Fibroblast of skin of back (primary cell): ENCODE measurements at regions not wholly inside any gene's neighbourhood (a gene's known extent, or its start where the extent isn't known, plus 50 kb on each side); places are given as distances from the start of the nearest gene placed in this dataset.
"Not testable (repeated sequence)": the region's sequence is repeated elsewhere in the genome, so short reads cannot be mapped to it uniquely, and the experiment has no call there.

Experiments
- DNase-seq: peaks from one replicate; pipeline ENCODE4 v3.0.0-alpha.2; 2013

DNA sequence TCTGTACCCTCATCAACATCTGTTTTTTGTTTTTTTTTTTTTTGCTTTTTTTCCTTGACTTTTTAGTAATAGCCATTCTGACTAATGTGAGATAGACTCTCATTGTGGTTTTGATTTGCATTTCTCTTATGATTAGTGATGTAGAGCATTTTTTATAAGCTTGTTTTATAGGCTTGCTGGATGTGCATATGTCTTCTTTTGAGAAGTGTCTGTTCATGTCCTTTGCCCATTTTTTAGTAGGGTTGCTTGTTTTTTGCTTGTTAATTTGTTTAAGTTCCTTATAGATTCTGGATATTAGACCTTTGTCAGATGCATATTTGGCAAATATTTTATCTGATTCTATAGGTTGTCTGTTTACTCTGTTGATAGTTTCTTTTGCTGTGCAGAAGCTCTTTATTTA is 53.5 kb upstream of the FAR1 start:
- not testable (repeated sequence) for DNase-seq

DNA sequence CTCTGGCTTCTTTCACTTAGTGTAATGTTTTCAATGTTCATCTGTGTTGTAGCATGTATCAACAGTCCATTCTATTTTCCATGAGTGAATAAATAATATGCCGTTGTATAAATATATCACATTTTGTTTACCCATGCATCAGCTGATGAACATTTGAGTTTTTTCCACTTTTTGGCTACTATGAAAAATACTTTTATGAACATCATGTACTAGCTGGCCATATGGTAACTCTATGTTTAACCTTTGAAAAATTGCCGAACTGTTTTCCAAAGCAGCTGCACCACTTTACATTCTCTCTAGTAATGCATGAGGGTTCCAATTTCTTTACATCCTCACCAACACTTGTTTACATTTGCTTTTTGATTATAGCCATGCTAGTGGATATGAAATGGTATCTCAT is 59.8 kb upstream of the FAR1 start:
- no peak for DNase-seq

DNA sequence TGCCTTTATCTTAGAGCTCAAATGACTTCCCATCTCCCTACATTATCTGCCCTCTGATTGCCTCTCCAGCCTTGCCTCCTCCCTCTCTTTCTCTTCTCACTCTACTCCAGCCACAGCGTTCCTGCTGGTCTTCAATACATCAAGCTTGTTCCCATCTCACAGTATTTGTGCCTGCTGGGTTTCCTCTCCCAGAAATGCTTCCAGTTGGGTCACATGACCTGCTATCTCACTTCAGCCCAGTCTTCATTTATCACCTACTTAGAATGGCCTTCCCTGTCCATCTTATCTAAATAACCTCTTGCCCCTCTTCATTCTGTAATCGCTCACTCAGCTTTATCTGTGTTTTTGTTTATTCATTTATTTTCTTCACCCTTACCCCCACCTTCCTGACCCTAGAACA is 61.8 kb upstream of the FAR1 start:
- no peak for DNase-seq

DNA sequence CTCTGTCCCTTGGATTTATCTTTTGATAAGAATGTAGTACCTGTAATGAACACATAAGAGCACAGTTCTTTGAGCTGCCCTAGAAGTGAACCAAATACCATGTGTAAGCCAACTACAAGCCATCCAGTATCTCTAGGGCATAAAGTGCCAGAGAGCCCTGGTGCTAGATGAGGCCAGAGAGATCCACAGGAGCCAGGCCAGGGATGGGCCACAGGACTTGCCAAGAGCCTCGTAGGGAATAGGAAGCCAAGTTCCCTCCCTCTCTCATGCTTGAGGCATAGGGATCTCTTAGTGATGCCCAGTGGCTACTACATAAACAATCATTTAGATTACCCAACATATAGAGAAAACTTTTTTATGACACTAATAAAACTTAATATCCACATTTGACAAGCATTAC is 64.8 kb upstream of the FAR1 start:
- no peak for DNase-seq

DNA sequence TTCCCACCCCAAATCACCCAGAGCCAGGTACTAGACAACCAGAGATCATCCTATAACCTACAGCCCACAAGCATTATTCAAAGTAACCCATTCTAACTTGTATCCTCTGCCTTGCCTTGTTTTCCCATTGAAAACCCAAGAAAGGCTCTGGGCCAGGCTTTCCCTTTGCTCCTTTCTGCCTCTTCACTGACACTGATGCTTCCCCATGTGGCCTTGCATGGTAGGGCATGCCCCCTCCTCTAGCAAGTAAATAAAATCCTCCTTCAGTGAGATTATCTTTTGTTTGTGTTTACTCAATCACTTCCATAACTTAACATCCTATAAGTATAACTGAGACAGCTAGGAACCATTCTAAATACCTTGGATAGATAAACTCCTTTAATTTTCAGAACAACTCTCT is 65.6 kb upstream of the FAR1 start:
- DNase-seq: no peak

DNA sequence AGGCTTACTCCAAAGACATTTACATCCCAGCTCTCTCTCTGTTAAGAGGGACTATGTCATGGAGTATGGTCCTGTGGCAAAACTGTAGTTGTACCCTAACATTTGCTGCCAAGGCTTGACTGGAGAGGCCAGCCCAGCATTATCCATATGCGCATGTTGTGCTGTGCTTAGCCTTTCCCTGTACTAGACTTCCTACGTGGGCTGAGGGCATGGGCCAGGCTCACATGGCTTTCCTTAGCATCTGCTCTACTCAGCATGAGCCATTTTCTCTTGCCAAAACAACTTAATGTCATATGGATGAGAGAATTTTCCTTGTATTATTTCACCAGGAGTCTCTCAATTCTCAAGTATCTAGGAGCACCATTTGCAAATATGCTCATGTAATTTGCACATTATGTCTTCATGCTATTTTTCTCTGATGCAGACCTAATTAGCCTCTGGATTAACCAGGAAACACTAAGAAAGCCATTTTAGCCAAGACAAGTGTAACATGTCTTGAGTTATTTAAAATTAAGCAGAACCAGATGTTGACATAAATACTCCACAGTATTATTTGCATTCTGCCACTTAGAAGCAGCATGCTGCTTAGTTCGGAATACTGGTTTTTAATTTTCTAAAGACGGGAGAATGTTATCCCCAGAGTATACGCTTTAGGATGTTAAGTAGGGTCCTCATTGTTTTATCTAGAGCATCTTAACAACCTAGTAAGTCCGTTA is 71.7 kb upstream of the FAR1 start:
- no peak for DNase-seq

DNA sequence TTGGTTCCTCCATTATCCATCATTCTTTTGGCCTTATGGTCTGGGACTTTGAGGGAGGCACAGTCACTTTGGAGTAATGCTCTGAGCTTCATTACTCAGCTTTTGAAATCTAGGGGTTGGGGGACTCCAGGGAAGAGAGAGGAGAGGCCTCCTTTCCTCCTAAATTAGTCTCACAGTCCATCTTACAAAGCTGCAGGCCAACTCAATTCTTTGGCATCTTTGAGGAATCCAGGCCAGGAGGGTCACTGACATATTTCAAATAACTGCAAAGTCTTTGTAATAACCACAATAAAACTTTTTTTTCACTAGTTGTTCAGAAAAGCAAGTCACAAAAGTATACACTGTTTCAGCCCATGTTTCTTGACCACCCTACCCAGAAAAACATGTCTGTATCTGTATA is 73.3 kb upstream of the FAR1 start:
- peak; percentile 80 for DNase-seq

DNA sequence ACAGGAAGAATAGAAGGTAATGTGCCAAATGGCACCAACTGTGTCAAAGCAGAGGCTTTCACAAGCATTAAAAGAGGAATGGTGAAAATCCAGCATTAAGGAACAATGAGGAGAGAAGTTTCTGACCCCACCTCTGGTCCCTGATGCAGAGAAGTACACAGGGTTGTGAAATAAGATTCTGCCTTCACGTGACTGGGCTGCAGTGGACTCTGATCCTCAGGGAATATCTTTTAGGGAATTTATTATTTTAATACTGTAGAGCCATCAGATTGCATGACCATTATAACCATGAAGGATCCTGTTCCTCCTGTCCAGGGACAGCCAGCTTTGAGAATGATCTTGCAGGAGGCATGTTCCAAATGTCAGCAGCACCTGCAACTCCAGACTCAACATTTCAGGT is 74.4 kb upstream of the FAR1 start:
- no peak for DNase-seq

DNA sequence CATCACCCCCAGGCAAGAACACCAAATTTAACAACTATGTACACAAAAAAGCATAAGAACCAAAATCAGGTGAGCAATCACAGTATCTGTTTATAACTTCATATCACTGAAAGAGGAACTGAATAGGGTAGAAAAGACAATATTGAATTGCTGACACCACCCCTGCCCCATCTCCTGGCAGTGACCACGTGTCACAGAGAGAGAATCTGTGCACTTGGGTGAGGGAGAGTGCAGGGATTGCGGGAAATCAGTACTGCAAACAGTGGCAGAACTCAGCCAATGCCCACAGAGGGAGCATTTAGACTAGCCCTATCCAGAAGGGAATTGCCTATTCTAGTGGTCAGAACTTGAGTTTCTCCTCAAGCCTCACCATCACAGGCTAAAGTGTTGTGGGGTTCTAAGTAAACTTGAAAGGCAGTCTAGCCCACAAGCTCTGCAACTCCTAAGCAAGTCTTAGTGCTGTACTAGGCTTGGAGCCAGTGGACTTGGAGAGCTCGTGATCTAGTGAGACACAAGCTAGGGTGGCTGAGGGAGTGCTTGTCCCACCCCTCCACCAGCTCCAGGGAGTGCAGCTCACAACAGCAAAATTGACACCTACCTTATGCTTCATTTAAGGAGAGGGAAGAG is 82.8 kb upstream of the PTH start:
- DNase-seq: no peak

DNA sequence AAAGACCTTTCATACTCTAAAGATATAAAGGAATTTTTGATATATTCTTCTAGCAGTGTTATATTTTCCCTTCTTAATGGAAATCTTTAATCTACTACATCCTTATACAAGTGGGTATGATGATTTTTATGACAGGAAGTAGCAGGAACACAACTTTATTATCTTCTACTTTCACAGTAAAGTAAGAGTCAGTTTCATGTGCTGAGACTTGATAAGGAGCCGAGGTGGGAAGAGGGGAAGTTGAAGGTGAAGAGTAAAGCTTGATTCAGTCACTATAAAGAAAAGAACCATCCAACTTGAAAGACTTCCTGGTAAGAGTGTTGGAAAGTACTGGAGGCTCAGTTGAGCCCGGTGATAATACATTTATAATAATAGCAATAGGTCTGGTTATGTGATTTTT is 82.1 kb upstream of the PTH start:
- no peak for DNase-seq

DNA sequence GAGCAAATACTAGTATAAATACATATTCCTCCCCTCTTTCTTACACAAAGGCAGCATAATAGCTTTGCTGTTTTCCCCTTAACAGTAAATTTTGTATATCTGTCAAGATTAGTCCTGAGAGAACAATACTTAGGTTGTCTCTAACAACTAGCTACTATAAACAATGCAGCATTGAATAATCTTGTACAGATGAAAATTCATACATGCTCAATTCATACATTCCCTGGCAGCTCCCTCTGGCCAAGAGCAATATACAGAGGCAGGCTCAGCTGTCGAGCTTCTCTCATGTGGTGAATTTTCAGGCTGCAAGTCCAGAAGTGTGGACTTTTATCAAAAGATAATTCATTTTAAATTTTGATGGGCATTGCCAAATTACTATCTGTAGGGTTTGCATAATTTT is 81.2 kb upstream of the PTH start:
- no peak for DNase-seq

DNA sequence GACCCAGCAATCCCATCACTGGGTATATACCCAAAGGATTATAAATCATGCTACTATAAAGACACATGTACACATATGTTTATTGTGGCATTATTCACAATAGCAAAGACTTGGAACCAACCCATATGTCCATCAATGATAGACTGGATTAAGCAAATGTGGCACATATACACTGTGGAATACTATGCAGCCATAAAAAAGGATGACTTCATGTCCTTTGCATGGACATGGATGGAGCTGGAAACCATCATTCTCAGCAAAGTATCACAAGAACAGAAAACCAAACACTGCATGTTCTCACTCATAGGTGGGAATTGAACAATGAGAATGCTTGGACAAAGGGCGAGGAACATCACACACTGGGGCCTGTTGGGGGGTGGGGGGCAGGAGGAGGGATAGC is 79.6 kb upstream of the PTH start:
- not testable (repeated sequence) for DNase-seq

DNA sequence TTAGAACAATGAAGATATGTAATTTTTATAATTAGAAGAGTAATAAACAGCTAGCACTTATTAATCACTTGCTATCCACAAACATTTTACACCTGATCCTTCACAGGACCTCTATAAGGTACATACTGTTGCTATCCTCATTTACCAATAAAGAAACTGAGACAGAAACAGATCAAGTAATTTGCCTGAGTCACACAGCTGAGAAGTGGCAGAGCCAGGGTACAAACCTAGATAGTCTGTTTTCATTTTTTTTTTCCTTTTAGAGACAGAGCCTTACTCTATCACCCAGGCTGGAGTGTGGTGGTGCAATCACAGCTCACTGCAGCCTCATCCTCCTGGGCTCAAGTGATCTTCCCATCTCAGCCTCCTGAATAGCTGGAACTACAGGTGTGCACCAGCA is 71.8 kb upstream of the PTH start:
- DNase-seq: no peak

DNA sequence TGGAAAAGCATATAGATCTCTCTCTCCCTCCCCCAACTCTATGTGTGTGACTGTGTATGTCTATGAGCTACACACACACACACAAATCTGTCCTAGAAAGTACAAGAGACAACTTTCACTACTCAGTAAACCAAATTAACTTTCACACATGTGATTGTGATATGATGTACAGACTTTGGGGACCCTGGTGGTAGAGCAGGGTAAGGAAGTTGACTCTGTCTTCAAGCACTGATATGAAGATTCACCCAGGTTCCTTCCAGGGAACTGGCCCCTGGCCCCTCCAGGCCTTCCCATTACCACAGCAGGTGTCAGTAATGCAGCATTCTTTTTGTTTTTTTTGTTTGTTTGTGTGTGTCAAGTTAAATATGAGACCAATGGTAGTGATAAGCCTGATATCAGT is 66.1 kb upstream of the PTH start:
- DNase-seq: no peak

DNA sequence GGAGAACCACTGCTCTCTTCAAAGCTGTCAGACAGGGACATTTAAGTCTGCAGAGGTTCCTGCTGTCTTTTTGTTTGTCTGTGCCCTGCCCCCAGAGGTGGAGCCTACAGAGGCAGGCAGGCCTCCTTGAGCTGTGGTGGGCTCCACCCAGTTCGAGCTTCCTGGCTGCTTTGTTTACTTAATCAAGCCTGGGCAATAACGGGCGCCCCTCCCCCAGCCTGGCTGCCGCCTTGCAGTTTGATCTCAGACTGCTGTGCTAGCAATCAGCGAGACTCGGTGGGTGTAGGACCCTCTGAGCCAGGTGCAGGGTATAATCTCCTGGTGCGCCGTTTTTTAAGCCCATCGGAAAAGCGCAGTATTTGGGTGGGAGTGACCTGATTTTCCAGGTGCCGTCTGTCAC is 64.5 kb upstream of the PTH start:
- DNase-seq: not testable (repeated sequence)

DNA sequence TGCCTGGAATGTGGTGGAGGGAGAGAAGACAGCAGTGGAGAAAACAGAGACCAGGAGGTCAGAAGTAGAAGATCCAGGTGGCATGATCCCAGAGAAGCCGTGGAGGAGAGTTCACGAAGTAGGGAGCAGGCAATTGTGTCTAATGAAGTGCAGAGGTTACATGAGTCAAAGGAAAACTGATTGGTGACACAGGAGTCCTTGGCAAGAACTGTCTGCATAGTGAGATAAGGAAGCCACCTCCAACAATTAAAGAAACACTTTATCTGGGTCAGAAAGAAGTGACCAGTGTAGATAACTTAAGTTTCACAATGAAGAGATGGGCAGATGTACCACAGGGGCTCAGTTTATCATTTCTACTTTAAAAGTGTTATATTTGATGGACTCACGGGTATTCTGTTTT is 57.0 kb upstream of the PTH start:
- no peak for DNase-seq

DNA sequence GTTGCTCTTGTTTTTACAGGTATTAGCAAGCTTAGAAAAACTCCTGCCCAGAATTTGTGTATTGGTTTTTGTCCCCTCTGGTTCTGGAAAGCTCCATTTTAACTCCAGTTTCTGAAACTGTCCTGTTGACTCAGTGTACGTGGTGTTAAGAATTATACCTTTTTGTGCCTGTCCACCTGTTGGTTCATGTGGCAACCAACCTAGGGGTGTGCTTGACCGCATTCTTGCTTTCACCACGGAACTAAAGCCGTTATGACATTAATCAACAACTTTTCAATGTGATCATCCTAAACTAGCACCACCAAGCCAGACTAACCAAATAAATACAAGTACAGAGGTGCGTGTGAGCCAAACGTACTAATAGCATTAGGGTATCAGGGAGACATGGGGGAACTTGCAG is 56.0 kb upstream of the PTH start:
- no peak for DNase-seq

DNA sequence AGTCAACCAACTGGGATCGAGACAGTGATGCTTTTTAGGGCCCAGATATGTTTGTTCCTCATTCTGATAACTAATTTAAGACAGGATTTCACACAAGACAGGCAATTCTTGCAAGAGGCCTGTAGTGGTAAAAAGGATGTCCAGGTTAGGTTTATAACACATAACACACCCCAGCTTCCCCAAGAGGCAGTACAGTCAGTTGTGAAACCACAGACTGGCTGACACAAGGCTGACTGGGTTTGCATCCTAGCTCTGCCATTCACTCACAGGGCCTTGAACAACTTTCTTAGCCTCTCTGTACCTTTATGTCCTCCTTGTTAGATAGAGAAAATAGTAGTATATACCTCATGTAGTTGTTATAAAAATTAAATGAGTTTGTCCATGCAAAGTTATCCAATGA is 55.0 kb upstream of the PTH start:
- no peak for DNase-seq

DNA sequence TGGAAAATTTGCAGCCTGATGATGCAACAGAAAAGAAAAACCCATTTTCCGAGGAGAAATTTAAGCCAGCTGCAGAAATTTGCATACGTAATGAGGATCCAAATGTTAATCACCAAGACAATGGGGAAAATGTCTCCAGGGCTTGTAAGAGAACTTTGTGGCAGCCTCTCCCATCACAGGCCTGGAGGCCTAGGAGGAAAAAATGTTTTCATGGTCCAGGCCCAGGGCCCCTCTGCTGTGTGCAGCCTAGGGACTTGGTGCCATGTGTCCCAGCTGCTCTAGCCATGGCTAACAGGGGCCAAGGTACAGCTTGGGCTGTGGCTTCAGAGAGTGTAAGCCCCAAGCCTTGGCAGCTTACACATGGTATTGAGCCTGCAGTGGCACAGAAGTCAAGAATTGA is 50.3 kb upstream of the PTH start:
- DNase-seq: not testable (repeated sequence)
